GM13976 (cell line): ENCODE measurements at regions not wholly inside any gene's neighbourhood (a gene's known extent, or its start where the extent isn't known, plus 50 kb on each side); places are given as distances from the start of the nearest gene placed in this dataset.

Source experiments
- DNase-seq: peaks from one replicate; pipeline ENCODE4 v3.0.0; 2012; ENCODE audit warnings: low spot score
- in situ Hi-C: fragments of 300-500 bp; cut with MboI; formaldehyde crosslinking; loops from one replicate; pipeline ENCODE4 v1.12.0; 2022; ENCODE audit warnings: low sequenced_read_pairs, mixed read lengths, inconsistent platforms; ENCODE audit not compliant: unreplicated experiment
- TF ChIP-seq, protein P1 (sequence below): IDR thresholded peaks from 2 replicates; pipeline ENCODE4 v1.5.1; 2012; ENCODE audit warnings: borderline replicate concordance, mild to moderate bottlenecking; ENCODE audit not compliant: insufficient read depth; ENCODE audit errors: extremely low read depth, missing control alignments, control extremely low read depth

DNA sequence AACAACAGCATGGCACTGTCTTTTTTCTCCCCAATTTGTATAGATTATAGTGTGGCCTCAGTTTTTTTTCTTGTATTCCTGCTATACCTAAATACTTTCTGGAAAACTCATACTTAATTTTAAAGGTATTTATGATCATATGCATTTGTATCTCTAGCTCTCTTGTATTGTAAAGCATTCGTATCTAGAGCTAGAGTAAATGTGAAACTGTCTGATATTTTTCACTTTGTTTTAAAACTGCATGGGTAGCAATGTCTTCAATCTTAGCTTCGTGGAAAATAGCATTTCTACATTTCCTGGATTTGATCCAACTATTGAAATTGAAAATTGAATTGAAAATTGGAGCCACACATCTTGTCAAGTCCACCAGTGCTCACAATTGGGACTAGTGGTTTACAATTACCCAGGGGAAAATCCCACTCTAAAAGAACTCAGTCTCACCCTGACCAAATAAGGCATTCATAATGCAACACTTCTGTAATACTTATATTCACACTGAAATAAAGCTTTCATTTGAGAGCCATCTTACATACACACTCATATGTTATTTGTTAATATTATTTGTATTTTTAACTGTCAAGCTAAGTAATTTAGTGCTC, 51.3 kb upstream of the KLF6 start:
- TF ChIP-seq, protein P1, sequence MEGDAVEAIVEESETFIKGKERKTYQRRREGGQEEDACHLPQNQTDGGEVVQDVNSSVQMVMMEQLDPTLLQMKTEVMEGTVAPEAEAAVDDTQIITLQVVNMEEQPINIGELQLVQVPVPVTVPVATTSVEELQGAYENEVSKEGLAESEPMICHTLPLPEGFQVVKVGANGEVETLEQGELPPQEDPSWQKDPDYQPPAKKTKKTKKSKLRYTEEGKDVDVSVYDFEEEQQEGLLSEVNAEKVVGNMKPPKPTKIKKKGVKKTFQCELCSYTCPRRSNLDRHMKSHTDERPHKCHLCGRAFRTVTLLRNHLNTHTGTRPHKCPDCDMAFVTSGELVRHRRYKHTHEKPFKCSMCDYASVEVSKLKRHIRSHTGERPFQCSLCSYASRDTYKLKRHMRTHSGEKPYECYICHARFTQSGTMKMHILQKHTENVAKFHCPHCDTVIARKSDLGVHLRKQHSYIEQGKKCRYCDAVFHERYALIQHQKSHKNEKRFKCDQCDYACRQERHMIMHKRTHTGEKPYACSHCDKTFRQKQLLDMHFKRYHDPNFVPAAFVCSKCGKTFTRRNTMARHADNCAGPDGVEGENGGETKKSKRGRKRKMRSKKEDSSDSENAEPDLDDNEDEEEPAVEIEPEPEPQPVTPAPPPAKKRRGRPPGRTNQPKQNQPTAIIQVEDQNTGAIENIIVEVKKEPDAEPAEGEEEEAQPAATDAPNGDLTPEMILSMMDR, result no peak
- DNase-seq, result peak; percentile 68
- in situ Hi-C loops, result no loop called here

DNA sequence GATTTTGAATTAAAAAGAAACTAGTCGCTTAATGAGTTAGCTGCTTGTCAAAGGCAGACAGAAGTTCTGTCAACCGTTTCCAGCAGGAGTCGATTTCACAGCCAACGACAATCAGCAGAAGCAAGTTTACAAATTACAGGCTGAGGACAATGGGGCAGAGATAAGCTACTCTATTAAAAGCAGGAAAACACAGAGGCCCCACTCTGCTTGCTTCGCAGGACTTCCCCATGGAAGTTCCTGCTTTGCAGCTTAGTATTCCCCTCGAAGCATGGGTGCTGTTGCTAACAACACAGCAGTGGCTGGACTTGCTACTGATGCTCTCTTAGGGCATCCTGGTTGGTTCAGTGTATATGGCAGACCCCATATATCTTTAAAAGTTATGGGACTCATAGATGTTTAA, 50.8 kb upstream of the KLF6 start:
- no peak for DNase-seq
- in situ Hi-C loops, result no loop called here
- TF ChIP-seq, protein P1, result no peak

DNA sequence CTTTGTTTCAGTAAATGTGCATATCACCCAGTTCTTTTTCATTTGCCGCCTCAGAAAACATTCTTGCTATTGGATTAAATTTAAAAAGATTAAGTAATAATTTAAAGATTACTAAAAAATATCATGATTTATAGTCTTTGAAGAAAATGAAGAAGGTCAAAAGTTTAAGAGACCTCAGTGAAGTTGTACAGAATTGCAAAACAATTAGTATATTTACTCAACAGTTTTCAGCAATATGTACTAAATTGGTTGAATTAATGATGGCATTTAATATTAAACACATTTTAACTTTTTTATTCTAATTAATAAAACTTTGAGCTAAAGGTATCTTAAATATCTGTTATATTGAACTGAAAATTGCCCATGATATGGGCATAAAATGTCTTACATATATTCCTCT, 49.9 kb upstream of the KLF6 start:
- in situ Hi-C loops, result no loop called here
- DNase-seq, result no peak
- TF ChIP-seq, protein P1, result no peak
